SK-N-SH (cell line): ENCODE measurements at regions not wholly inside any gene's neighbourhood (a gene's known extent, or its start where the extent isn't known, plus 50 kb on each side); places are given as distances from the start of the nearest gene placed in this dataset.

Source experiments
- CTCF ChIA-PET: fragments of 300-600, 350-600 bp; formaldehyde crosslinking; extraction: SDS; loops from one replicate; lab custom pipeline; 2021; lab: Yijun Ruan, JAX
- POLR2A ChIA-PET: fragments of 350-600 bp; sonication (Branson Sonifier 250); formaldehyde crosslinking; extraction: SDS; loops from one replicate; lab custom pipeline; 2020; ENCODE audit warnings: antibody characterized with exemption, inconsistent platforms; lab: Yijun Ruan, JAX
- DNase-seq: peaks from one replicate; pipeline ENCODE4 v3.0.0; 2012
- H2AFZ ChIP-seq: fragments of 200-600 bp; sonication (generic); 2 replicates; pipeline ENCODE4 v1.8.1; 2016; ENCODE audit warnings: antibody characterized with exemption, mild to moderate bottlenecking, low read depth
- H3F3A ChIP-seq: fragments of 200-600 bp; sonication (generic); replicated peaks from 2 replicates; pipeline ENCODE3; 2016; ENCODE audit warnings: antibody characterized with exemption, mild to moderate bottlenecking; ENCODE audit not compliant: insufficient read depth
- H3K27ac ChIP-seq, 2 experiments: fragments of 200-500 bp in 1 of 2; fragments of 200-600 bp in 1 of 2; sonication (Bioruptor generic) in 1 of 2; sonication (generic), shearing (Covaris generic) in 1 of 2; 2 replicates each; pipeline versions ENCODE4 v1.5.1 to v1.6.1; 2014 to 2016; ENCODE audit warnings: low read depth in 2 of 2, inconsistent platforms in 1 of 2, low read length in 1 of 2, mild to moderate bottlenecking in 1 of 2, mixed read lengths in 1 of 2
- H3K27me3 ChIP-seq: fragments of 200-600 bp; sonication (generic), shearing (Covaris generic); 2 replicates; pipeline ENCODE4 v1.6.1; 2016; ENCODE audit warnings: mixed run types; ENCODE audit not compliant: insufficient read depth
- H3K36me3 ChIP-seq, 2 experiments: fragments of 200-500 bp in 1 of 2; fragments of 200-600 bp in 1 of 2; sonication (Bioruptor generic) in 1 of 2; sonication (generic) in 1 of 2; replicated peaks in 1 of 2; 2 replicates each; pipeline versions ENCODE3 to v1.5.1; 2014 to 2016; ENCODE audit warnings: low read length in 1 of 2, mild to moderate bottlenecking in 1 of 2; ENCODE audit not compliant: insufficient read depth in 2 of 2, control insufficient read depth in 1 of 2
- H3K4me1 ChIP-seq, 2 experiments: fragments of 200-500 bp in 1 of 2; fragments of 200-600 bp in 1 of 2; sonication (Bioruptor generic) in 1 of 2; sonication (generic), shearing (Covaris generic) in 1 of 2; 2 replicates each; pipeline versions ENCODE4 v1.5.1 to v1.6.1; 2014 to 2016; ENCODE audit warnings: low read depth in 1 of 2, low read length in 1 of 2, mixed run types in 1 of 2; ENCODE audit not compliant: insufficient read depth in 2 of 2, control insufficient read depth in 1 of 2
- H3K4me2 ChIP-seq: fragments of 200-600 bp; sonication (generic), shearing (Covaris generic); 2 replicates; pipeline ENCODE4 v1.6.1; 2017; ENCODE audit warnings: mixed run types
- H3K4me3 ChIP-seq, 2 experiments: fragments of 200-500 bp in 1 of 2; fragments of 200-600 bp in 1 of 2; sonication (Bioruptor generic) in 1 of 2; sonication (generic), shearing (Covaris generic) in 1 of 2; 2 replicates each; pipeline versions ENCODE4 v1.5.1 to v1.8.1; 2014 to 2016; ENCODE audit warnings: low read depth in 2 of 2, inconsistent platforms in 1 of 2, low read length in 1 of 2, mild to moderate bottlenecking in 1 of 2, mixed read lengths in 1 of 2, moderate library complexity in 1 of 2
- H3K79me2 ChIP-seq: fragments of 200-600 bp; sonication (generic); 2 replicates; pipeline ENCODE4 v1.8.1; 2017; ENCODE audit warnings: mild to moderate bottlenecking; ENCODE audit not compliant: insufficient read depth
- H3K9ac ChIP-seq: fragments of 200-600 bp; sonication (generic); 2 replicates; pipeline ENCODE4 v1.6.1; 2017; ENCODE audit warnings: mixed run types
- H3K9me2 ChIP-seq: fragments of 200-600 bp; sonication (generic); 2 replicates; pipeline ENCODE4 v1.6.1; 2017; ENCODE audit warnings: mixed run types
- H3K9me3 ChIP-seq: fragments of 200-600 bp; sonication (generic); 2 replicates; pipeline ENCODE4 v1.6.1; 2017; ENCODE audit warnings: mixed run types, mild to moderate bottlenecking, moderate library complexity
- H4K20me1 ChIP-seq: fragments of 200-600 bp; sonication (generic); 2 replicates; pipeline ENCODE4 v1.6.1; 2017; ENCODE audit warnings: mild to moderate bottlenecking, mixed run types; ENCODE audit not compliant: insufficient read depth
- CTCF ChIP-seq: fragments of 200-600 bp; sonication (generic); IDR thresholded peaks from 2 replicates; pipeline ENCODE4 v1.6.1; 2017; ENCODE audit warnings: antibody characterized with exemption, mild to moderate bottlenecking, moderate library complexity
- ELF1 ChIP-seq: IDR thresholded peaks from 2 replicates; pipeline ENCODE4 v1.4.0; 2012
- NRF1 ChIP-seq: IDR thresholded peaks from 2 replicates; pipeline ENCODE4 v1.6.1; 2012; ENCODE audit warnings: low read depth, mild to moderate bottlenecking, low read length
- POLR2AphosphoS5 ChIP-seq: IDR thresholded peaks from 2 replicates; pipeline ENCODE4 v1.6.1; 2012; ENCODE audit warnings: low read depth, low read length
- RFX5 ChIP-seq: IDR thresholded peaks from 2 replicates; pipeline ENCODE4 v1.6.1; 2012; ENCODE audit warnings: mild to moderate bottlenecking, improper control_type of control experiment, low read length
- RXRA ChIP-seq: IDR thresholded peaks from 2 replicates; pipeline ENCODE4 v1.4.0; 2012; ENCODE audit warnings: low read depth, mild to moderate bottlenecking, borderline replicate concordance
- SIN3A ChIP-seq: IDR thresholded peaks from 2 replicates; pipeline ENCODE4 v1.6.1; 2012; ENCODE audit warnings: low read depth, mild to moderate bottlenecking, low read length, moderate library complexity, borderline replicate concordance
- SMC3 ChIP-seq: IDR thresholded peaks from 2 replicates; pipeline ENCODE4 v1.6.1; 2012; ENCODE audit warnings: low read depth, low read length, improper control_type of control experiment
- TAF1 ChIP-seq: IDR thresholded peaks from 2 replicates; pipeline ENCODE4 v1.6.1; 2012; ENCODE audit warnings: low read depth, mild to moderate bottlenecking, low read length, moderate library complexity, borderline replicate concordance
- TEAD4 ChIP-seq: IDR thresholded peaks from 2 replicates; pipeline ENCODE4 v1.4.0; 2012; ENCODE audit warnings: mild to moderate bottlenecking, borderline replicate concordance; ENCODE audit not compliant: insufficient read depth
- WGBS: methylation state at CpG from one replicate; pipeline ENCODE4 v1.1.6; 2017; ENCODE audit warnings: low lambda C conversion rate; 5-methylcytosine and 5-hydroxymethylcytosine counted together
- TF ChIP-seq, protein P1 (sequence below): IDR thresholded peaks from 2 replicates; pipeline ENCODE4; 2012
- TF ChIP-seq, protein P2 (sequence below): IDR thresholded peaks from 2 replicates; pipeline ENCODE4 v1.4.0; 2012; ENCODE audit warnings: low read depth, borderline replicate concordance

GRCh38 chr5:166032601-166033000, 2258.8 kb upstream of the WWC1 start:
- DNase-seq, result no peak
- 35% methylated on average over 1 of the region's 1 CpG for WGBS

GRCh38 chr5:166045961-166046360, 2245.5 kb upstream of the WWC1 start:
- Histone ChIP-seq H3K79me2 (no peaks in the 10 kb centered on the region), H2AFZ (no peak overlapping the region), H3F3A (no peaks in the 10 kb centered on the region), H3K9me3 (peaks cover 10% of the 10 kb centered on the region; the same call in 1 of the 2 replicates), H4K20me1 (no peaks in the 10 kb centered on the region), H3K4me3 (no peak overlapping the region), H3K36me3 (no peaks in the 10 kb centered on the region), H3K27ac (no peak overlapping the region), H3K9me2 (no peaks in the 10 kb centered on the region), H3K9ac (no peak overlapping the region)
- POLR2A ChIA-PET, result no interaction called here
- no peak for DNase-seq
- CTCF ChIA-PET, result no interaction called here
- WGBS, result 23% methylated on average over 2 of the region's 2 CpGs
- no peak for TF ChIP-seq SMC3
- TF ChIP-seq ELF1, result no peak
- TF ChIP-seq, all 33 proteins: peak for 0
- Histone ChIP-seq H3K27me3 (no peaks in the 10 kb centered on the region), H3K4me2 (no peak overlapping the region), H3K4me1 (no peaks in the 10 kb centered on the region)

More at GRCh38 chr5:166032601-166033000, 2258.8 kb upstream of the WWC1 start:
- H2AFZ ChIP-seq, result no peak overlapping the region
- H3K9ac ChIP-seq, result no peak overlapping the region
- H3K9me2 ChIP-seq, result no peaks in the 10 kb centered on the region
- H3F3A ChIP-seq, result no peaks in the 10 kb centered on the region
- no peaks in the 10 kb centered on the region for H4K20me1 ChIP-seq
- no peak for TF ChIP-seq SIN3A
- TF ChIP-seq, protein P1, sequence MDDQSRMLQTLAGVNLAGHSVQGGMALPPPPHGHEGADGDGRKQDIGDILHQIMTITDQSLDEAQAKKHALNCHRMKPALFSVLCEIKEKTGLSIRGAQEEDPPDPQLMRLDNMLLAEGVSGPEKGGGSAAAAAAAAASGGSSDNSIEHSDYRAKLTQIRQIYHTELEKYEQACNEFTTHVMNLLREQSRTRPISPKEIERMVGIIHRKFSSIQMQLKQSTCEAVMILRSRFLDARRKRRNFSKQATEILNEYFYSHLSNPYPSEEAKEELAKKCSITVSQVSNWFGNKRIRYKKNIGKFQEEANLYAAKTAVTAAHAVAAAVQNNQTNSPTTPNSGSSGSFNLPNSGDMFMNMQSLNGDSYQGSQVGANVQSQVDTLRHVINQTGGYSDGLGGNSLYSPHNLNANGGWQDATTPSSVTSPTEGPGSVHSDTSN, result no peak
- no peaks in the 10 kb centered on the region for H3K36me3 ChIP-seq
- no peaks in the 10 kb centered on the region for H3K79me2 ChIP-seq
- no peak overlapping the region for H3K27ac ChIP-seq
- CTCF ChIA-PET, result interaction anchor here (0.8 to 1.1 kb wide), 3 partner anchors 20 to 77 kb away, joined by 3 read pairs; no protein-coding TSS in a partner anchor
- H3K27me3 ChIP-seq, result no peaks in the 10 kb centered on the region
- POLR2A ChIA-PET, result no interaction called here
- H3K4me1 ChIP-seq, result no peaks in the 10 kb centered on the region
- H3K4me2 ChIP-seq, result no peak overlapping the region
- H3K9me3 ChIP-seq, result 0 out of 2 replicates have a peak, but pooled peaks cover 6% of the 10 kb centered on the region
- no peak overlapping the region for H3K4me3 ChIP-seq

DNA sequence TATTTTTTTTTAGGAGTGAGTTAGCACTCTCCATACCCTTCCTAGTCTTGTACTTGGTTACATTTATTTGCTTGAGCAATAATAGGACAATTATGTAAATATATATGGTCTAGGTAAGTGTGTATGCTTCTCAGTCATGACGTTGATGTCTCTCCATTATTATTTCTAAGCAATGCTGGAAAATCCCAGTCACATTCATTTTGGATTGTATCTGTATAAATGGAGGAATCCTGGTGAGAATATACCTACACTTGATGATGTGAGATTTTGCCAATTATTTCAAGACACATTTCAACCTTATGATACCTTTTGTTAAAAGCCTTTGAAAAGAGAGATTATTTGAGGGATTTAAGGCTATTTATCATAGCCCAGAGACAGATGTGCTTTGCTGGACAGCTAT, 2244.5 kb upstream of the WWC1 start:
- Histone ChIP-seq H3K9ac (no peak overlapping the region), H3K27me3 (no peaks in the 10 kb centered on the region), H3K9me3 (peaks cover 10% of the 10 kb centered on the region; the same call in 1 of the 2 replicates), H4K20me1 (no peaks in the 10 kb centered on the region), H3K36me3 (no peaks in the 10 kb centered on the region), H3F3A (no peaks in the 10 kb centered on the region), H3K27ac (no peak overlapping the region), H3K4me2 (no peak overlapping the region), H3K4me3 (no peak overlapping the region), H3K79me2 (no peaks in the 10 kb centered on the region), H3K4me1 (no peaks in the 10 kb centered on the region), H3K9me2 (no peaks in the 10 kb centered on the region), H2AFZ (no peak overlapping the region)
- WGBS, result 8% methylated on average over 1 of the region's 1 CpG
- no peak for TF ChIP-seq TAF1
- no peak for TF ChIP-seq POLR2AphosphoS5
- TF ChIP-seq, protein P2, sequence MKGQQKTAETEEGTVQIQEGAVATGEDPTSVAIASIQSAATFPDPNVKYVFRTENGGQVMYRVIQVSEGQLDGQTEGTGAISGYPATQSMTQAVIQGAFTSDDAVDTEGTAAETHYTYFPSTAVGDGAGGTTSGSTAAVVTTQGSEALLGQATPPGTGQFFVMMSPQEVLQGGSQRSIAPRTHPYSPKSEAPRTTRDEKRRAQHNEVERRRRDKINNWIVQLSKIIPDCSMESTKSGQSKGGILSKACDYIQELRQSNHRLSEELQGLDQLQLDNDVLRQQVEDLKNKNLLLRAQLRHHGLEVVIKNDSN, result no peak
- TF ChIP-seq RFX5, result no peak
- TF ChIP-seq NRF1, result no peak
- TF ChIP-seq TEAD4, result no peak
- no peak for TF ChIP-seq CTCF
- no peak for TF ChIP-seq RXRA
- ChIA-PET POLR2A (no interaction called here), CTCF (no interaction called here)
- no peak for DNase-seq
